Colonic mucosa (tissue), 4 donors: ENCODE measurements at regions not wholly inside any gene's neighbourhood (a gene's known extent, or its start where the extent isn't known, plus 50 kb on each side); places are given as distances from the start of the nearest gene placed in this dataset.
"Not testable (repeated sequence)": the region's sequence is repeated elsewhere in the genome, so short reads cannot be mapped to it uniquely, and the experiment has no call there.

Experiments used
- DNase-seq: peaks from one replicate; pipeline ENCODE4 v3.0.0-alpha.2; 2020
- H3K27ac ChIP-seq: fragments of 200-600 bp; one replicate; pipeline ENCODE4 v1.8.0; 2021
- H3K27me3 ChIP-seq: fragments of 200-600 bp; one replicate; pipeline ENCODE4 v1.8.0; 2021
- H3K36me3 ChIP-seq: fragments of 200-600 bp; one replicate; pipeline ENCODE4 v1.8.0; 2021
- H3K4me1 ChIP-seq: fragments of 200-600 bp; one replicate; pipeline ENCODE4 v1.8.0; 2021; ENCODE audit warnings: mild to moderate bottlenecking
- H3K4me3 ChIP-seq: fragments of 200-600 bp; one replicate; pipeline ENCODE4 v1.8.0; 2021
- H3K9ac ChIP-seq, 2 donors: one replicate each; pipeline ENCODE4 v1.7.0; 2013; ENCODE audit warnings: control low read depth in 2 of 2, low read depth in 2 of 2, low read length in 2 of 2
- H3K9me3 ChIP-seq: fragments of 200-600 bp; one replicate; pipeline ENCODE4 v1.8.0; 2021
- intact Hi-C: fragments of 100-400 bp; cut with DNase I; formaldehyde crosslinking; loops from one replicate; pipeline ENCODE4 v1.14.1; 2022
- TF ChIP-seq, protein P1 (sequence below): fragments of 200-600 bp; IDR thresholded peaks from one replicate; pipeline ENCODE4 v1.8.0; 2022; ENCODE audit warnings: antibody characterized with exemption, mild to moderate bottlenecking
- donor health status: healthy.
- donor health status: DM: no; HTN: no; CAD: no.
- donor health status: DM: no; HTN: no; CAD: no.

DNA sequence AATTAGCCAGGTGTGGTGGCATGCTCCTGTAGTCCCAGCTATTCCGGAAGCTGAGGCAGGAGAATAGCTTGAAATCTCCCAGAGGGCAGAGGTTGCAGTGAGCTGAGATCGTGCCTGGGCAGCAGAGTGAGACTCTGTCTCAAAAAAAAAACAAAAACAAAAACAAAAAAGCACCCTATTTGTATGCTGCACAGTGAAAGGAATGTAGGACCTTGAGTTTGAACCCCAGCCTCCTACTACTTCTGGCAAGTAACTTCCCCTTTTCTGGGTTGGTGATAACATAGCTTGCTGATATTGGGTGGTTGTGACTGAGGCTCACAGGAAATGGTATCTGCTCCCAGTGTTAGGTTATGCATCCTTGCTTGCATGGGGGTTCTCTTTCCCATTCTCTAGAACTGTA, 205.3 kb downstream of the BUB3 start:
- intact Hi-C loops: no loop called here
- DNase-seq: no peak
- H3K9me3 ChIP-seq: no peaks in the 10 kb centered on the region
- no peaks in the 10 kb centered on the region for H3K36me3 ChIP-seq
- H3K4me1 ChIP-seq: no peaks in the 10 kb centered on the region
- H3K4me3 ChIP-seq: no peak overlapping the region
- TF ChIP-seq, protein P1, sequence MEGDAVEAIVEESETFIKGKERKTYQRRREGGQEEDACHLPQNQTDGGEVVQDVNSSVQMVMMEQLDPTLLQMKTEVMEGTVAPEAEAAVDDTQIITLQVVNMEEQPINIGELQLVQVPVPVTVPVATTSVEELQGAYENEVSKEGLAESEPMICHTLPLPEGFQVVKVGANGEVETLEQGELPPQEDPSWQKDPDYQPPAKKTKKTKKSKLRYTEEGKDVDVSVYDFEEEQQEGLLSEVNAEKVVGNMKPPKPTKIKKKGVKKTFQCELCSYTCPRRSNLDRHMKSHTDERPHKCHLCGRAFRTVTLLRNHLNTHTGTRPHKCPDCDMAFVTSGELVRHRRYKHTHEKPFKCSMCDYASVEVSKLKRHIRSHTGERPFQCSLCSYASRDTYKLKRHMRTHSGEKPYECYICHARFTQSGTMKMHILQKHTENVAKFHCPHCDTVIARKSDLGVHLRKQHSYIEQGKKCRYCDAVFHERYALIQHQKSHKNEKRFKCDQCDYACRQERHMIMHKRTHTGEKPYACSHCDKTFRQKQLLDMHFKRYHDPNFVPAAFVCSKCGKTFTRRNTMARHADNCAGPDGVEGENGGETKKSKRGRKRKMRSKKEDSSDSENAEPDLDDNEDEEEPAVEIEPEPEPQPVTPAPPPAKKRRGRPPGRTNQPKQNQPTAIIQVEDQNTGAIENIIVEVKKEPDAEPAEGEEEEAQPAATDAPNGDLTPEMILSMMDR: no peak
- no peaks in the 10 kb centered on the region for H3K27me3 ChIP-seq
- no peak overlapping the region for H3K27ac ChIP-seq
- H3K9ac ChIP-seq: no peak overlapping the region

DNA sequence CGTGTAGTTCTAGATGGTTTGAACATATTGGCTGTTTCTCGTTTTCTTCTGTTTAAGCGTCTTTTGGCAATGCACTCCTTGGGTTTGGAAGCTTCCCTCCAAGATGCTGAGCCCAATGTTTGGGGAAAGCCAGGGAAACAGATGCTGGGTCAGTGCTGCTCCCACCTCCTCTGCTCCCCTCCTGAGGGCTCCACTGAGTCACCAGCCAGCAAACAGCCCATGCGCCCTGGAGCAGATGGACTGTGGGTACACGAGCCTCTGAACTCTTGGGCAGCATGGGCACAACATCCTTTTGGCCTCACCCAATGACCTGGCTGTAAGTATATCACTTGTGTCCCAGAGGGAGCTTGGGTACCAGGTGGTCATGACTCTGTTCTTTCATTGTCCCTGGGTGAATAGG, 207.6 kb downstream of the BUB3 start:
- intact Hi-C loops: no loop called here
- H3K36me3 ChIP-seq: no peaks in the 10 kb centered on the region

DNA sequence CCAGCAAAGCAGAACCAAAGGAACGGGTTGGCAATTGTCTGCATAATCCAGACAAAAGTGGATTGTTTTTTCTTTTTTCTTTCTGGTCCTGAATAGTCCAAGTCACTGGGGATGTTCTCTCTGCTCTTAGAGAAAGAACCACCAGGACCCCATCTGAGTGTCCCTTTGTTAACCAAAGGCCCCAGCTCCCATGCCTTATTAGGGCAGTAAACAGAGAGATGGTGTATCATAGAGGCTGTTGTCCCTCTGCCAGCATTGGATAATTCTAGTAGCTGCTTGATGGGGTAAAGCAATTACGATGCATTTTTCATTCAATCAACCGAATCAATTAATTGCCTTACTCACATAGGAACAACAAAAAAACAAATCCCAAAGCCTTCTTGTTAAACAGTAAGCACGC, 213.0 kb downstream of the BUB3 start:
- TF ChIP-seq, protein P1: no peak
- H3K9me3 ChIP-seq: no peaks in the 10 kb centered on the region
- H3K9ac ChIP-seq: no peak overlapping the region
- intact Hi-C loops: no loop called here
- no peaks in the 10 kb centered on the region for H3K36me3 ChIP-seq
- no peaks in the 10 kb centered on the region for H3K4me1 ChIP-seq
- DNase-seq: no peak
- H3K4me3 ChIP-seq: no peak overlapping the region
- H3K27me3 ChIP-seq: no peaks in the 10 kb centered on the region
- no peak overlapping the region for H3K27ac ChIP-seq

More for the DNA sequence above, 207.6 kb downstream of the BUB3 start:
- no peak overlapping the region for H3K4me3 ChIP-seq
- no peak overlapping the region for H3K27ac ChIP-seq
- H3K9me3 ChIP-seq: no peaks in the 10 kb centered on the region
- H3K4me1 ChIP-seq: no peaks in the 10 kb centered on the region
- no peak for DNase-seq
- TF ChIP-seq, protein P1: no peak
- no peak overlapping the region for H3K9ac ChIP-seq
- no peaks in the 10 kb centered on the region for H3K27me3 ChIP-seq

DNA sequence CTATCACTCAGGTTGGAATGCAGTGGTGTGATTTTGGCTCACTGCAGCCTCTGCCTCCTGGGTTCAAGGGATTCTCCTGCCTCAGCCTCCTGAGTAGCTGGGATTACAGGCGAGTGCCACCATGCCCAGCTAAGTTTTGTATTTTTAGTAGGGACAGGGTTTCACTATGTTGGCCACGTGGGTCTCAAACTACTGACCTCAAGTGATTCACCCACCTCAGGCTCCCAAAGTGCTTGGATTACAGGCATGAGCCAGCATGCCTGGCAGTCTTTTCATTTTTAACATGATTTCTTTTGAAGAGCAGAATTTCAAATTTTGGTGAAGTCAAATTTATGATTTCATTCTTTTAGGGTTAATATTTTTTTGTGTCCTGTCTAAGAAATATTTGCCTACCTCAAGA, 217.4 kb downstream of the BUB3 start:
- DNase-seq, H3K36me3 ChIP-seq, H3K9ac ChIP-seq, H3K4me1 ChIP-seq, intact Hi-C loops, H3K4me3 ChIP-seq, H3K27ac ChIP-seq, H3K27me3 ChIP-seq, H3K9me3 ChIP-seq: not testable (repeated sequence)

DNA sequence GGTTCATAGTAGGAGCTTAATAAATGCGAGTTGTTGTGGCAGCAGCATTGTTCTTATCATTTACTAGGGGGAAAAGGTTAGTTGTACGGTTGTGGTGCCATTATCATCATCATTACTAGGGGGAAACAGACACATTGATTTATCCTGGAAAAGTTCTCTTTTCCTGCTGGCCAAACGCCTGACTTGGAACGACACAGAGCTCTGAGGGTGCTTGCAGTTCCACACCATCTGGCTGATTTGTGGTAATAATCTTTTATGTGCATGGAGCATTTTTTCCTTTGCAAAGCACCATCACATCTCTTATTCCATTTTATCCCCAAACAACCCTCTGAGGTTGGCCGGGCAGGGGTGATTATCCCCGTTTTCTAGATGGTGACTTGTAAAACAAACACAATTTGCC, 219.4 kb downstream of the BUB3 start:
- intact Hi-C loops: no loop called here
- H3K36me3 ChIP-seq: no peaks in the 10 kb centered on the region
- DNase-seq: no peak
- H3K4me1 ChIP-seq: no peaks in the 10 kb centered on the region
- H3K9me3 ChIP-seq: no peaks in the 10 kb centered on the region
- no peak overlapping the region for H3K4me3 ChIP-seq
- TF ChIP-seq, protein P1: no peak
- H3K27me3 ChIP-seq: no peaks in the 10 kb centered on the region
- no peak overlapping the region for H3K9ac ChIP-seq
- H3K27ac ChIP-seq: no peak overlapping the region

DNA sequence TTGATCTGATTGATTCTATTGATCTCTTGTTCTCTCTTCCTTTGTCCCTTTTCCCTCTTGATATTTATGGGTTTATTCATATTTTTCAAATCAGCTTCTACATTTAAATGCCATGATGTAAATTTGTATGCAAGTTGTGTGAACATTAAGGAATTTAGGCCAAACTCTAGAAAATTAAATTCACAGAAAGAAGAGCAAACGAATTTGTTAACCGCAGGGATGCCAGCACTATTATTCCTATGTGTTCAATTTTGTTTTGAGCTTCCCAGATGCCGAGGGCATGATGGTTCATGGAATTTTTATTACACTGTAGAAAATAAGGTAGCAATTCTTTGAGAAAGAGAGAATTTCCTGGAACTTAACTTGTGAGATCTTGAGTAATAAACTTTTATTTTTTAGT, 220.9 kb downstream of the BUB3 start:
- no peaks in the 10 kb centered on the region for H3K9me3 ChIP-seq
- H3K27ac ChIP-seq: no peak overlapping the region
- H3K27me3 ChIP-seq: no peaks in the 10 kb centered on the region
- no peak overlapping the region for H3K9ac ChIP-seq
- H3K36me3 ChIP-seq: no peaks in the 10 kb centered on the region
- intact Hi-C loops: no loop called here
- no peak for DNase-seq
- TF ChIP-seq, protein P1: no peak
- no peaks in the 10 kb centered on the region for H3K4me1 ChIP-seq
- H3K4me3 ChIP-seq: no peak overlapping the region
